COLO829 (cell line): ENCODE measurements at regions not wholly inside any gene's neighbourhood (a gene's known extent, or its start where the extent isn't known, plus 50 kb on each side); places are given as distances from the start of the nearest gene placed in this dataset.
"Not testable (repeated sequence)": the region's sequence is repeated elsewhere in the genome, so short reads cannot be mapped to it uniquely, and the experiment has no call there.

ENCODE experiments used
- DNase-seq: peaks from one replicate; pipeline ENCODE4 v3.0.0; 2012; ENCODE audit warnings: low spot score

DNA sequence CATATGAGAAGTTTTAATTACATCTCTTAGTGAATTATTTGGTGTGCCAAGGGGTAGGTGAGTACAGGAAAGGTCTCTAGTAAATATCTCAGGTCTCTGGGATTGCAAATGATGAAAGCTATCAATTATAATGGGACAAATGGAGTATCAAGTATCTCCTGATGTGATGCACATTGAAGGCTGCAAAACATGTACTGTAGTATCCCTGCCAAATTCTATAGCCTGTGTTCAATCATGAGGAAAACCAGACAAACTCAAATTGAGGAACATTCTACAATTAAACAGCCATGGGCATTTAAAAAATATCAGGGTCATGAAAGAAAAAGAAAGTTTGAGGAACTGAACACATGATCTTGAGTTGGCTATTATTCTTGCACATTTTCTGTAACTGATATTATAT lies 665.4 kb upstream of the PABPC4L start:
- no peak for DNase-seq

GRCh38 chr4:134865675-134866074 lies 664.1 kb upstream of the PABPC4L start:
- DNase-seq, result no peak

DNA sequence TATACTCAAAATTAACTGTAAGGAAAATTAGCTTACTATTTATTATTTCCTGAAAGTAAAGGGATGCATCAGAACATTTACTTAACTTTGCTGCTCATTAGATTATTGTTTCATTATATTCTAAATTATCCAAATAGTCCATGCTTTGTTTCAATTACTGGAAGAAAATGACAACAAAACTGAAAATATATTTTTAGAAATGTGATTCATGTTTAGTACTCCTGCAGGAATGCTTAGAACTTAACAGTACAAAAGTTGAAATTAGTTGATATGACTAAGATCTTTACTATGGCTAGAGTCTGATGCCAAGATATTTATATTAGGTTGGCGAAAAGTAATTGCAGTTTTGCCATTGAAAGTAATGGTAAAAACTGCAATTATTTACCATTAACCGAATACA lies 660.5 kb upstream of the PABPC4L start:
- DNase-seq, result no peak

DNA sequence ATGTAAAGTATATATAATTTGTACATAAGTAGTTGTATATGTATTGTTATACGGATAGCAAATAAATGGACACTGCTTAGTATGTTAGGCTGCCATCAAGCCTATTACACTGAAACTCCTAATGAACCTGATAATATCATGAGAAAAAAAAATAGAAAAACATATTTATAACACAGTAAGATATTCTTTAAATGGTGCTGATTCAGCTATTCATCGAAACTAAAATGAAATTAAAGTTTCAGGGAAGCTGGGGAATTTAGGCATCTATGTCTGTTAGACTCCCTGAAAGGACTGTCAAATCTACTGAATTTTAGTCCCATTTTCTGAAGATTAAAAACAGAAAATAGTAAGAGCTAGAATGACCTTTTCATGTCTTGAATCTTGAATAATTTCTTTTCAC lies 647.1 kb upstream of the PABPC4L start:
- no peak for DNase-seq

- not testable (repeated sequence) for DNase-seq
These were observed 629.2 kb upstream of the PABPC4L start for GRCh38 chr4:134830741-134831140.

- DNase-seq, result no peak
These were observed 611.0 kb upstream of the PABPC4L start for GRCh38 chr4:134812611-134813010.

- DNase-seq, result peak; percentile 43
These were observed 605.7 kb upstream of the PABPC4L start for GRCh38 chr4:134807231-134807745.

DNA sequence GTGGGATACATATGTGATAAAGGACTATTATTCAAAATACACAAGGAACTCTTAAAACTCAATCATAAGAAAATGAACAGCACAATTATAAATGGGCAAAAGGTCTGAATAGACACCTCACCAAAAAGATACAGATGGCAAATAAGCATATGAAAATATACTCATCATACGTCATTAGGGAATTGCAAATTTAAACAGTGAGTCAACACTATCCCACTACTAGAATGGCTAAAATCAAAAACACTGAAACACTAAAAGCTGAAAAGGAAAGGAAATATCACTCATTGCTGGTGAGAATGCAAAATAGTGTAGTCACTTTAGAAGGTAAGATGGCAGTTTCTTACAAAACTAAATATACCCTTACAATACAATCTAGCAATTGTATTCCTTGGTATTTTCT lies 597.0 kb upstream of the PABPC4L start:
- DNase-seq, result no peak

DNA sequence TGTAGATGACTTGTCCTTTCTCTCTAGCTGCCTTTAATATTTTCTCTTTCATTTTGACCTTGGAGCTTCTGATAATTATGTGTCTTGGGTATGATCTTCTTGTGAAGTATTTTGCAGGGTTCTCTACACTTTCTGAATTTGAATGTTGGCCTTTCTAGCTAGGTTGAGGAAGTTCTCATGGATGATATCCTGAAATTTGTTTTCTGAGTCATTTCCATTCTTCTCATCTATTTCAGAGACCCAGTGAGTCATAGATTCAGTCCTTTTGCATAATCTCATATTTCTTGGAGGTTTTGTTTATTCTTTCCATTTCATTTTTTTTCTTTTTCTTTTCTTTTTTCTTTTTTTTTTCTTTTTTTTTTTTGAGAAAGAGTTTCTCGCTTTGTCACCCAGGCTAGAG lies 585.7 kb upstream of the PABPC4L start:
- no peak for DNase-seq

DNA sequence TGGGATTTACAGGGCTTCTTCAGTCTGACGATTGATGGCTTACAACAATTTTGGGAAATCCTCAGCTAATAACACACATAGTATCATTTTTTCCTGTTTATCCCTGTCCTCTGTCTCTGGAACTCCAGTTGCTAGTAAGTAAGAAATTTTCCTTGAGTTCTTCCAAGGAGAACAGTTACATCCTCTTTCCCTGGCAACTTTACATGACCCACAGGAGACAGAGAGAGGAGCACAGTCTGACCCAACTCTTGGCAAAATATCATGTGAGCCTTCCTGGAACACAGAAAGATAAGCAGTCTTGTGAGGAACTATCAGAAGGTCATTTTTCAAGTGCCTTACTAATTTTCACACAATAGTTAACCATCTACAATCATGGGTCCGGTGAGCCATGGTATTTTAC lies 578.7 kb upstream of the PABPC4L start:
- DNase-seq, result no peak

- no peak for DNase-seq
These were observed 576.0 kb upstream of the PABPC4L start for GRCh38 chr4:134777606-134778005.

GRCh38 chr4:134773497-134774000 lies 572.0 kb upstream of the PABPC4L start:
- DNase-seq, result no peak

DNA sequence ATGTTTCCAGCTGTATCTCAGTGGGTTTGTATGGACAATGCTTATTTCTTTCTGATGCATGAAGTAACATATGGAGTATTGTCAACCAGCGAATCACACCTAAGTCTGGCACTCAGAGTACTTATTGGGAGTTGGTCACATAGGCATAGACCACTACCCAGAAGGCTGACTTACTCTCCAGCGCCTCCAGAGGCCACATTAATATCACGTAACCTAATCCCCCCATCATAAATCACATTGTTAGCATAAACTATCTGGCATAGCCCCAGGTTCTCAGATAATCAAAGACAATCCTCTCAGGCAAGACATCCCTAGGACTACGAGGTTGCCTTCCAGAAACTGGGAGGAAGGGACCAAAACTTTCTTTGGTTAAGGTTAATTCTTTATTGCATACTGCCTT lies 560.5 kb upstream of the PABPC4L start:
- no peak for DNase-seq

- no peak for DNase-seq
These were observed 554.8 kb upstream of the PABPC4L start for GRCh38 chr4:134756421-134756820.

GRCh38 chr4:134754301-134755019 lies 552.9 kb upstream of the PABPC4L start:
- no peak for DNase-seq

- no peak for DNase-seq
These were observed 551.8 kb upstream of the PABPC4L start for GRCh38 chr4:134753390-134753789.

- DNase-seq, result no peak
These were observed 545.7 kb upstream of the PABPC4L start for GRCh38 chr4:134747108-134747805.

DNA sequence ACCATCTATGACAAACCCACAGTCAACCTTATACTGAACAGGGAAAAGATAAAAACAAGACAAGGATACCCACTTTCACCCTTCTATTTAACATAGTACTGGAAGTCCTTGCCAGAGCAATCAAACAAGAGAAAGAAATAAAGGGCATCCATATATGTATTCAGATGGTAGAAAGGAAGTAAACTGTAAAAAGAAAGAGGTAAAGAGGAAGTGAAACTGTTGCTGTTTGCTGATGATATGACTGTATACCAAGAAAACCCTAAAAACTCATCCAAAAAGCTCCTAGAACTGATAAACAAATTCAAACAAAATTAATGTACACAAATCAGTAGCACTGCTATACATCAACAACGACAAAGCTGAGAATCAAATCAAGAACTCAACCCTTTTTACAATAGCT lies 538.7 kb upstream of the PABPC4L start:
- no peak for DNase-seq

GRCh38 chr4:134735901-134736300 lies 534.3 kb upstream of the PABPC4L start:
- no peak for DNase-seq

DNA sequence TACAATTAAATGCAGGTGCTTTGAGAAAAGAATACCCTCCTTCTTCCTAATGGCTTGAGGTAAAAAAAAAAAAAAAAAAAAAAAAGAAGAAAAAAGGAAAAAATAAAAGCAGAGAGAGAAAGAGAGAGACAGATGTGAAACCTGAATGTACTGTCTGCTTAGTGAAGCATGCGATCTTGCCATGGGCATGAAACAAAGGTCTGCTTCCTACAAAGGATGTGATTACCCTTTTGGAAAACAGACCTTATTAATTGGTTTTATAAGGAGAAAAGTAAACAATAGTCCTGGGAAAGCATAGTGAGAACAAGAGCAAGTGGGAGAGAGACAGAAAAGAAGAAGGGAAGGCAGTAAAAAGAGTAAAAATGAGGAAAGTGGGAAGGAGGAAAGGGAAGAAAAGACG lies 526.1 kb upstream of the PABPC4L start:
- DNase-seq, result no peak

DNA sequence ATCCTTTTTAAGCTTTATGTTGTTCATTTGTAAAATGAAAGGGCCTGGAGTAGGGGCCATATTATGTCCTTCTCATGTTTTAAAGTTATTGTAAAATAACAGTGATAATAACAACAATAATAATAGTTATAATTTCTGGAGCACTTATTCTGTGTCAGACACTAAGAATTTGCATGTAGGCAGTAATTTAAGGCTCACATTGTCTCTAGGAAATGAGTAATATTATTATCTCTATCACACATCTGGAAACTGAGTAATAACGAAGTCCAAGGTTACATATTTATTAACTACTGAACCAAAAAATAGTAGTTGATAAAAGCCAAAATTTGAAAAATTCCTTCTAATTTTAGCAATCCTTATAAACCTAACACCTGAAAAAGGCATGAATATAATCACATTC lies 520.7 kb upstream of the PABPC4L start:
- DNase-seq, result no peak

DNA sequence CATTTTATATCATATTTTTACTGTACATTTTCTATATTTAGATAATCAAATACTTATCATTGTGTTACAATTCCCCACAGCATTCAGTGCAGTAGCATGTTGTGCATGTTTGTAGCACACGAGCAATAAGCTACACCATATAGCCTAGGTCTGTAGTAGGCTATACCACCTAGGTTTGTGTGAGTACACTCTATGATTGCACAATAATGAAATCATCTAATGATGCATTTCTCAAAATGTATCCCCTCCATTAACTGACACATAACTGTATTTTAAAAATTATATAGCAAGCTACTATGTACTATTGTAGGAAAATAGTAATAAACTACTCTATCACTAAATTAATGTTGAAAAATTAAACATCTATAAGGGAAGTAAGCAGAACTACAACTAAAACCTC lies 518.4 kb upstream of the PABPC4L start:
- DNase-seq, result no peak

DNA sequence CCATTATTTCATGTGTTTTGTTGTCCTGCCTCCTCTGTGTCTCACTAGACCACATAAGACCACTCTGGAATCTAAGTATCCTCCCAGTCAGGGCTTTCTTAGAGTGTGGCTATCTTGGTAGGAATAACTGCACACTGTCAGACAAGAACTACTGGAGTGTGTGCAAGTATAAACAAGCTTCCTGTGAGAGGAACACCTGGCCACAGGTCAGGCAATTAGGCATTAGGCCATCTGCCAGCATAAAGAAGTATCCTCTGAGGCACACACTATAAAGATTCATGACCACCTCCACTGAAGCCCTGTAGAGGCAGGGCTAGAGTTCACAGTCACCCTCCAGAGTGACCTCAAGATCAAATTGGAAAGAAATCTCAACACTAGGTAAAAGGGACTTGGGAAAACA lies 507.0 kb upstream of the PABPC4L start:
- no peak for DNase-seq

DNA sequence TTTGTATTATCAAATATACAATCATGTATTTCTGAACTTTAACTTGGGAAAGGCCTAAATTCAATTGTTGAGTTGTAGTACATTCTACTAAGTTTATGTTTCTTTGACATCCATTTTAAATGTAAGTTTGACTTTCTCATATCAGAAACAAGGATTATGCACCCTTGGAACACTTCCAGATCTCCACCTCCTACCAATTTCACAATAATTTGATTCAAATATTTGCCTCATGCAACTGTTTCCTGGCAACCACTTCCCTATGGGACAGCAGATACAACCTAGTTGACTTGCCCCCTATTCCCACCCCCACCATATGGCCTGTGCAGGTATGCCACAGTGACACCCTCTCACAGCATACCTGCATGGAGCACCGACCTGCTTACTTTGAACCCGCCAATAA lies 506.4 kb upstream of the PABPC4L start:
- DNase-seq, result no peak
